ENCODE measurements at regions not wholly inside any gene's neighbourhood (a gene's known extent, or its start where the extent isn't known, plus 50 kb on each side); places are given as distances from the start of the nearest gene placed in this dataset.

- no peak for DNase-seq
- no CpG with 5 or more reads among the region's 31 CpGs for WGBS (ENCODE audit: extremely low coverage, insufficient read length, low lambda C conversion rate)
- no peak overlapping the region for H3K4me3 Mint-ChIP-seq
- H3K36me3 Mint-ChIP-seq (ENCODE audit: insufficient read depth in 1 of 3, low read depth in 3 of 3) = no peaks in the 10 kb centered on the region
- H3T11ph ChIP-seq (ENCODE audit: low read length) = no peak overlapping the region
- no peak overlapping the region for H4K8ac ChIP-seq (replicated peaks; ENCODE audit: insufficient read length, low read depth, low read length)
- no peak overlapping the region for H3K27ac Mint-ChIP-seq
- H4K5ac ChIP-seq (ENCODE audit: insufficient read length, low read depth, low read length) = no peak overlapping the region
- H2BK15ac ChIP-seq (ENCODE audit: low read depth, low read length) = no peak overlapping the region
- no peaks in the 10 kb centered on the region for H3K79me2 ChIP-seq (ENCODE audit: insufficient read depth, low read length)
- H3K4me1 ChIP-seq (ENCODE audit: insufficient read depth, low read length) = no peaks in the 10 kb centered on the region
- H2BK120ac ChIP-seq (ENCODE audit: low read depth, low read length, poor library complexity, severe bottlenecking) = no peak overlapping the region
- no peak overlapping the region for H3K27ac ChIP-seq (ENCODE audit: insufficient read length, low read depth, low read length)
- no peak overlapping the region for H2AFZ ChIP-seq (ENCODE audit: low read length)
- H2AK5ac ChIP-seq (ENCODE audit: insufficient read length, low read length) = no peak overlapping the region
- H3K9me3 ChIP-seq (ENCODE audit: control insufficient read depth, low read depth, low read length) = no peaks in the 10 kb centered on the region
- no peaks in the 10 kb centered on the region for H3K27me3 ChIP-seq (ENCODE audit: insufficient read depth, low read length)
- H3K18ac ChIP-seq (ENCODE audit: insufficient read length, low read depth, low read length) = no peak overlapping the region
- H3K56ac ChIP-seq (ENCODE audit: insufficient read length, low read depth, low read length) = no peak overlapping the region
- H3K4me1 Mint-ChIP-seq = peaks cover 23 to 26% of the 10 kb centered on the region in 2 experiments
- H3K9me3 Mint-ChIP-seq = peaks cover 0 to 2% of the 10 kb centered on the region in 2 experiments; a peak in 1 of 5 replicates
- H3K23me2 ChIP-seq (ENCODE audit: insufficient read length, low read depth, low read length, poor library complexity, severe bottlenecking) = no peaks in the 10 kb centered on the region
- no peak overlapping the region for H3K4me2 ChIP-seq (ENCODE audit: insufficient read depth, insufficient read length, low read length)
- H4K91ac ChIP-seq (ENCODE audit: insufficient read length, low read depth, low read length) = no peak overlapping the region
- H3K23ac ChIP-seq (ENCODE audit: insufficient read length, low read depth, low read length) = no peak overlapping the region
- H2BK5ac ChIP-seq (ENCODE audit: insufficient read length, low read length) = no peak overlapping the region
- H3K79me1 ChIP-seq (ENCODE audit: insufficient read depth, low read depth, low read length, poor library complexity, severe bottlenecking) = no peaks in the 10 kb centered on the region
- H2BK20ac ChIP-seq (ENCODE audit: low read depth, low read length, poor library complexity, severe bottlenecking) = no peak overlapping the region
- no peak overlapping the region for H3K4ac ChIP-seq (ENCODE audit: low read depth, low read length)
- H4K20me1 ChIP-seq (ENCODE audit: control insufficient read depth, insufficient read depth, insufficient read length) = no peaks in the 10 kb centered on the region
- H3K14ac ChIP-seq (ENCODE audit: insufficient read depth, low read length) = no peak overlapping the region; the same call in 1 of the 2 replicates
- no peak overlapping the region for H3K9ac ChIP-seq (ENCODE audit: extremely low read depth, insufficient read length, low read length)
- H3K27me3 Mint-ChIP-seq (ENCODE audit: low read depth) = peaks cover 41% of the 10 kb centered on the region
- TF ChIP-seq CTCF (conservative IDR thresholded peaks at IDR 0.05) = no peak
- no peak overlapping the region for H2BK12ac ChIP-seq (ENCODE audit: insufficient read length, low read depth, low read length)
Measured at GRCh38 chr10:133023216-133023843, 64.4 kb upstream of the ADGRA1 start.

Data from H9 (cell line).